K562 (cell line): ENCODE measurements at regions not wholly inside any gene's neighbourhood (a gene's known extent, or its start where the extent isn't known, plus 50 kb on each side); places are given as distances from the start of the nearest gene placed in this dataset.

Experiments
- ATAC-seq: fragments of 200-7000 bp; cut with Tn5 transposase; 3 replicates; pipeline ENCODE4 v1.9.1; 2020; ENCODE audit warnings: moderate library complexity
- BruUV-seq: library from RNA; stranded (reverse); fragments of 400-500 nt; replicated peaks from 2 replicates; lab custom pipeline; 2021; lab: Mats Ljungman, UMichigan
- CTCF ChIA-PET: fragments of 300-600 bp; formaldehyde crosslinking; extraction: SDS; loops from one replicate; lab custom pipeline; 2021; ENCODE audit warnings: low intra/inter-chr PET ratio; lab: Yijun Ruan, JAX
- POLR2A ChIA-PET: fragments of 300-600, 350-650 bp; sonication (Branson Sonifier 250); formaldehyde crosslinking; extraction: SDS; loops from one replicate; lab custom pipeline; 2021; ENCODE audit warnings: antibody characterized with exemption, inconsistent platforms; lab: Yijun Ruan, JAX
- DNase-seq, 4 experiments: peaks; one replicate each; pipeline versions ENCODE4 v3.0.0 to v3.0.0-alpha.2; 2011 to 2018; ENCODE audit warnings: low spot score in 3 of 4, mixed read lengths in 3 of 4; ENCODE audit errors: extremely low read depth in 1 of 4
- FAIRE-seq: peaks from 2 replicates; lab custom pipeline; 2011; peaks lifted over from hg19 to GRCh38; lab: Jason Lieb, UNC
- H2AFZ ChIP-seq: 2 replicates; pipeline ENCODE4 v1.6.0; 2011; ENCODE audit warnings: low read depth, low read length, control low read depth, inconsistent platforms
- H3K27ac ChIP-seq: fragments of 200-600 bp; 3 replicates; pipeline ENCODE4 v1.8.0; 2011; ENCODE audit warnings: low read depth, mild to moderate bottlenecking, control low read depth, inconsistent platforms, low read length, moderate library complexity, mixed read lengths; ENCODE audit errors: extremely low read depth
- H3K27me3 ChIP-seq, 2 experiments: fragments of 300-600 bp in 1 of 2; 2 replicates in 1 of 2; 3 replicates in 1 of 2; pipeline versions ENCODE4 v1.6.0 to v1.8.0; 2011; ENCODE audit warnings: inconsistent platforms in 2 of 2, low read length in 2 of 2, mild to moderate bottlenecking in 1 of 2, mixed read lengths in 1 of 2, moderate library complexity in 1 of 2; ENCODE audit not compliant: control insufficient read depth in 2 of 2, insufficient read depth in 2 of 2
- H3K36me3 ChIP-seq: fragments of 300-600 bp; 3 replicates; pipeline ENCODE4 v1.8.0; 2011; ENCODE audit warnings: mild to moderate bottlenecking, low read length, inconsistent platforms; ENCODE audit not compliant: control insufficient read depth, insufficient read depth
- H3K4me1 ChIP-seq, 2 experiments: fragments of 200-600 bp in 1 of 2; replicated peaks in 1 of 2; 2 replicates in 1 of 2; 3 replicates in 1 of 2; pipeline versions ENCODE4 v1.5.1 to v1.8.0; 2011; ENCODE audit warnings: inconsistent platforms in 2 of 2, low read length in 2 of 2, mild to moderate bottlenecking in 1 of 2, mixed read lengths in 1 of 2, moderate library complexity in 1 of 2; ENCODE audit not compliant: control insufficient read depth in 2 of 2, insufficient read depth in 2 of 2
- H3K4me2 ChIP-seq: 2 replicates; pipeline ENCODE4 v1.6.1; 2011; ENCODE audit warnings: low read length, control low read depth, inconsistent platforms, mixed read lengths; ENCODE audit not compliant: insufficient read depth
- H3K4me3 ChIP-seq: fragments of 200-600 bp; sonication (generic), shearing (Covaris generic); 2 replicates; pipeline ENCODE4 v1.5.1; 2016; ENCODE audit warnings: control low read depth, inconsistent platforms
- H3K79me2 ChIP-seq: fragments of 200-600 bp; 3 replicates; pipeline ENCODE4 v1.8.0; 2011; ENCODE audit warnings: low read length, inconsistent platforms; ENCODE audit not compliant: control insufficient read depth, insufficient read depth
- H3K9ac ChIP-seq, 2 experiments: 2 replicates each; pipeline versions ENCODE4 v1.6.0 to v1.6.1; 2011; ENCODE audit warnings: low read depth in 2 of 2, low read length in 2 of 2, control low read depth in 1 of 2, inconsistent platforms in 1 of 2, mild to moderate bottlenecking in 1 of 2, mixed read lengths in 1 of 2; ENCODE audit not compliant: insufficient read depth in 1 of 2
- H3K9me1 ChIP-seq: one replicate; pipeline ENCODE4 v1.6.0; 2011; ENCODE audit warnings: inconsistent platforms, mild to moderate bottlenecking, low read length, moderate library complexity; ENCODE audit not compliant: control insufficient read depth, insufficient read depth
- H3K9me3 ChIP-seq: replicated peaks from 2 replicates; pipeline ENCODE4 v1.5.1; 2011; ENCODE audit warnings: low read depth, low read length, inconsistent platforms; ENCODE audit not compliant: control insufficient read depth, insufficient read depth
- H4K20me1 ChIP-seq: replicated peaks from 2 replicates; pipeline ENCODE4 v1.6.1; 2011; ENCODE audit warnings: low read length, inconsistent platforms, mixed read lengths; ENCODE audit not compliant: control insufficient read depth, insufficient read depth
- CSDE1 ChIP-seq, 2 experiments: fragments of 450-650 bp; IDR thresholded peaks; 2 replicates each; pipeline ENCODE4 v1.6.1; 2016; ENCODE audit warnings: mild to moderate bottlenecking in 1 of 2
- CTBP1 ChIP-seq: fragments of 450-650 bp; IDR thresholded peaks from 2 replicates; pipeline ENCODE4 v1.6.1; 2016; ENCODE audit warnings: borderline replicate concordance
- DPF2 ChIP-seq: fragments of 450-650 bp; IDR thresholded peaks from 2 replicates; pipeline ENCODE4 v1.6.1; 2016
- EGR1 ChIP-seq: fragments of 450-650 bp; conservative IDR thresholded peaks from 2 replicates; pipeline ENCODE4 v1.6.1; 2017; ENCODE audit warnings: mild to moderate bottlenecking
- EP300 ChIP-seq: IDR thresholded peaks from 2 replicates; pipeline ENCODE4 v1.6.1; 2012; ENCODE audit warnings: low read length, improper control_type of control experiment
- JUNB ChIP-seq: fragments of 450-650 bp; formaldehyde crosslinking; conservative IDR thresholded peaks from 2 replicates; pipeline ENCODE4 v1.4.0; 2020; ENCODE audit warnings: mild to moderate bottlenecking
- NCOA2 ChIP-seq, 2 experiments: fragments of 450-650 bp; IDR thresholded peaks; 2 replicates each; pipeline ENCODE4 v1.6.1; 2018; ENCODE audit warnings: mild to moderate bottlenecking in 2 of 2, moderate library complexity in 1 of 2; ENCODE audit not compliant: partially characterized antibody in 2 of 2
- PCBP2 ChIP-seq: fragments of 200-400 bp; formaldehyde crosslinking; IDR thresholded peaks from 2 replicates; pipeline ENCODE4 v1.6.1; 2018; ENCODE audit warnings: low read length, low read depth, mild to moderate bottlenecking, moderate library complexity; ENCODE audit not compliant: poor library complexity, severe bottlenecking
- SMAD2 ChIP-seq: fragments of 150-350 bp; IDR thresholded peaks from 2 replicates; pipeline ENCODE4 v1.6.1; 2014; ENCODE audit warnings: low read depth, mild to moderate bottlenecking, low read length
- SMARCA4 ChIP-seq: fragments of 450-650 bp; IDR thresholded peaks from 2 replicates; pipeline ENCODE4 v1.6.1; 2016
- SMARCA5 ChIP-seq: fragments of 450-650 bp; IDR thresholded peaks from 2 replicates; pipeline ENCODE4 v1.6.1; 2016
- STAT5B ChIP-seq: fragments of 250-450 bp; sonication (Bioruptor Pico); IDR thresholded peaks from 2 replicates; pipeline ENCODE4 v1.8.0; 2021; ENCODE audit warnings: mild to moderate bottlenecking, inconsistent platforms
- TARDBP ChIP-seq: fragments of 450-650 bp; IDR thresholded peaks from 2 replicates; pipeline ENCODE4 v1.6.1; 2016
- ZFX ChIP-seq: sonication (generic); formaldehyde crosslinking; IDR thresholded peaks from 2 replicates; pipeline ENCODE4 v1.8.0; 2022; ENCODE audit warnings: mild to moderate bottlenecking, missing genetic modification reagents, moderate library complexity
- ZNF232 ChIP-seq: sonication (generic); formaldehyde crosslinking; IDR thresholded peaks from 2 replicates; pipeline ENCODE4 v1.8.0; 2022; ENCODE audit warnings: mild to moderate bottlenecking, missing genetic modification reagents
- ZNF347 ChIP-seq: fragments of 450-650 bp; formaldehyde crosslinking; IDR thresholded peaks from 2 replicates; pipeline ENCODE4 v1.4.0; 2020; ENCODE audit warnings: low read depth, mild to moderate bottlenecking, moderate library complexity
- WGBS: fragments of 100-300 bp; shearing (Covaris generic); methylation state at CpG from one replicate; pipeline ENCODE4 v1.1.6; 2016; ENCODE audit warnings: low coverage, mixed read lengths; ENCODE audit not compliant: insufficient coverage; ENCODE audit errors: missing lambda C conversion rate; 5-methylcytosine and 5-hydroxymethylcytosine counted together
- in situ Hi-C: fragments of 300-500 bp; cut with MboI; formaldehyde crosslinking; loops from 4 replicates; pipeline ENCODE4 v1.15.0; 2018; ENCODE audit warnings: inconsistent platforms, mixed read lengths
- intact Hi-C: fragments of 100-400 bp; cut with micrococcal nuclease; formaldehyde crosslinking; loops from 2 replicates; pipeline ENCODE4 v1.14.2; 2022
- TF ChIP-seq, protein P1 (sequence below): sonication (generic); formaldehyde crosslinking; IDR thresholded peaks from 2 replicates; pipeline ENCODE4 v1.9.0; 2022; ENCODE audit warnings: mild to moderate bottlenecking, missing genetic modification reagents

DNA sequence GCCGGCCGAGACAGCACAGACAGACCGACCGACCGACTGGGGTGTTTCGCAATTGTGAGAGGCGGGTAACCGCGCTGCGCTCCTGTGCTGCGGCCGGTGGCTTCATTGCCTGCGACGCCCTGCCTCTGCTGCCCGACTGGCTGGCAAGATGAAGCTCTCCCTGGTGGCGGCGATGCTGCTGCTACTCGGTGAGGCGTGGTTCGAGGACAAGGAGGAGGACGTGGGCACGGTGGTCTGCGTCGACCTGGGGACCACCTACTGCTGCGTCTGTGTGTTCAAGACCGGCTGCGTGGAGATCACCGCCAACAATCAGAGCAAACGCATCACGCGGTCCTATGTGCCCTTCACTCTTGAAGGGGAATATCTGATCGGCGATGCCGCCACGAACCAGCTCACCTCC is 565.7 kb upstream of the SMIM31 start (continued):
- TF ChIP-seq CTBP1 (no peak), ZFX (CRISPR knock-in tag) (no peak), CSDE1 (IDR thresholded peaks at IDR 0.05) (no peak), EGR1 (no peak), STAT5B (CRISPR knock-in tag) (no peak)
- TF ChIP-seq, all 486 proteins: peak for 0

GRCh38 chr4:164192844-164193243 is 561.1 kb upstream of the SMIM31 start:
- TF ChIP-seq NCOA2 (IDR thresholded peaks at IDR 0.05; ENCODE audit: partially characterized antibody in 2 of 2) (no peak), JUNB (CRISPR knock-in tag) (no peak), TARDBP (no peak), SMARCA4 (no peak), ZNF232 (no peak), ZNF347 (CRISPR knock-in tag) (no peak), EP300 (no peak), SMARCA5 (no peak), DPF2 (no peak), SMAD2 (no peak), PCBP2 (no peak)
- TF ChIP-seq, protein P1, sequence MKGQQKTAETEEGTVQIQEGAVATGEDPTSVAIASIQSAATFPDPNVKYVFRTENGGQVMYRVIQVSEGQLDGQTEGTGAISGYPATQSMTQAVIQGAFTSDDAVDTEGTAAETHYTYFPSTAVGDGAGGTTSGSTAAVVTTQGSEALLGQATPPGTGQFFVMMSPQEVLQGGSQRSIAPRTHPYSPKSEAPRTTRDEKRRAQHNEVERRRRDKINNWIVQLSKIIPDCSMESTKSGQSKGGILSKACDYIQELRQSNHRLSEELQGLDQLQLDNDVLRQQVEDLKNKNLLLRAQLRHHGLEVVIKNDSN (CRISPR knock-in tag), result no peak
- Histone ChIP-seq H3K79me2 (no peaks in the 10 kb centered on the region), H3K4me3 (no peak overlapping the region), H2AFZ (no peak overlapping the region), H3K9me1 (no peaks in the 10 kb centered on the region), H3K36me3 (no peaks in the 10 kb centered on the region), H3K27ac (no peak overlapping the region), H3K9ac (no peak overlapping the region), H3K4me2 (no peak overlapping the region), H3K4me1 (0 out of 5 replicates have a peak, but pooled peaks cover 0 to 4% of the 10 kb centered on the region in 2 experiments), H4K20me1 (no peaks in the 10 kb centered on the region), H3K9me3 (no peaks in the 10 kb centered on the region), H3K27me3 (no peaks in the 10 kb centered on the region)
- ATAC-seq (no peak), FAIRE-seq (no peak), DNase-seq (no peak)
- BruUV-seq, result no TSS peak
- CTCF ChIA-PET, result no interaction called here
- 0% methylated on average over 5 of the region's 5 CpGs for WGBS
- POLR2A ChIA-PET, result no interaction called here
- in situ Hi-C loops (no loop called here), intact Hi-C loops (no loop called here)
